ENCODE measurements at regions not wholly inside any gene's neighbourhood (a gene's known extent, or its start where the extent isn't known, plus 50 kb on each side); places are given as distances from the start of the nearest gene placed in this dataset.

GRCh38 chr1:98367426-98367825 is 294.1 kb upstream of the SNX7 start (continued):
- TF ChIP-seq PAX5 (IDR thresholded peaks at IDR 0.05; ENCODE audit: borderline replicate concordance, low read depth, low read length) (no peak), SMAD1 (IDR thresholded peaks at IDR 0.05; ENCODE audit: low read depth, partially characterized antibody) (no peak), SKIL (IDR thresholded peaks at IDR 0.05; ENCODE audit: low read depth, poor library complexity, severe bottlenecking) (no peak), USF1 (IDR thresholded peaks at IDR 0.05; ENCODE audit: borderline replicate concordance, extremely low read length, insufficient read depth, low read depth, low read length) (no peak), IRF3 (IDR thresholded peaks at IDR 0.05) (no peak), ESRRA (IDR thresholded peaks at IDR 0.05; ENCODE audit: low read length) (no peak), MYC (IDR thresholded peaks at IDR 0.05; ENCODE audit: insufficient read depth, insufficient read length, insufficient replicate concordance, low read length, severe bottlenecking) (no peak), WRNIP1 (IDR thresholded peaks at IDR 0.05; ENCODE audit: borderline replicate concordance, low read depth, low read length) (no peak), EZH2 (IDR thresholded peaks at IDR 0.05; ENCODE audit: borderline replicate concordance, control insufficient read depth, low read depth, low read length) (no peak), PRDM15 (CRISPR knock-in tag; IDR thresholded peaks at IDR 0.05) (no peak), YY1 (IDR thresholded peaks at IDR 0.05; ENCODE audit: low read depth, low read length) (no peak), ZBTB33 (IDR thresholded peaks at IDR 0.05) (no peak)

Measured in GM12878 (cell line).